HG03442 (cell line): ENCODE measurements at regions not wholly inside any gene's neighbourhood (a gene's known extent, or its start where the extent isn't known, plus 50 kb on each side); places are given as distances from the start of the nearest gene placed in this dataset.

Experiments used
- ATAC-seq: cut with Tn5 transposase; IDR thresholded peaks from one replicate; pipeline ENCODE4 v1.9.1; 2021; ENCODE audit warnings: mild to moderate bottlenecking, moderate library complexity; ENCODE audit not compliant: unreplicated experiment

DNA sequence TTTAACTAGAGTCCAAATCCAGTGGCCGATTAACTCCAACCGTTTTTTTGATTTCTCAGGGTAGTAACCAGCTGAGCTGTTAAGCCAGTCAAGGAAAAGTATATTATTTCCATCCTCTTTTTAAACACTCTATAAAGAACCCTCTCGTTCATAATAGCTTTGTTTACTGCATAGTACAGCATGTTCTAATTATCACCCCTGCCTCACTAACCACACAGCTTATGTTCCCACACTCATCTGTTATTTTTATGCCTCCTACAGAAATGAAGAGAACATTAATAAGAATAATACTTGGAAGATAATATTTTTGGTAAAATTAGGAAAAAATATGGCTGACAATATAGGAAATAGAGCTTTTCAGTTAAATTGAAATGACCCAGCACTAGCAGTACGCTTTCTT is 2132.8 kb upstream of the CELF4 start:
- no peak for ATAC-seq

DNA sequence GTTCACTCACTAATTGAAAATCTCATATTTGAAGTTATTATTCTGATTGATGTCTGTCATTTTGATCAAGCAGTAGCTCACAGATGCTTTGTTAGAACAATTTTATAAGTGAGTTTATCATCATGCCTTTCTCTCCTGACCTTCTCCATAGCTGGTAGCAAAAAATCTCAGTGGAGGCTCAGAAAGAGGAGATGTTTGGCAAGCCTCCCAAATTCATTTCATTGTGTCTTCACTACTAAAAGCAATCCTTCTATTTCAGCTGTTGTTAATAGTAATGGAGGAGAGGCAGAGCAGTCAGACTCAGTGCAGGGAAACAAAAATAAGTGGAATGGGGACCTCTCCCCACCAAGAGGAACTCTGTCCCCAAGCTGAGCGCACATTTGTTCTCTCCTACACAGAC is 2127.8 kb upstream of the CELF4 start:
- no peak for ATAC-seq

DNA sequence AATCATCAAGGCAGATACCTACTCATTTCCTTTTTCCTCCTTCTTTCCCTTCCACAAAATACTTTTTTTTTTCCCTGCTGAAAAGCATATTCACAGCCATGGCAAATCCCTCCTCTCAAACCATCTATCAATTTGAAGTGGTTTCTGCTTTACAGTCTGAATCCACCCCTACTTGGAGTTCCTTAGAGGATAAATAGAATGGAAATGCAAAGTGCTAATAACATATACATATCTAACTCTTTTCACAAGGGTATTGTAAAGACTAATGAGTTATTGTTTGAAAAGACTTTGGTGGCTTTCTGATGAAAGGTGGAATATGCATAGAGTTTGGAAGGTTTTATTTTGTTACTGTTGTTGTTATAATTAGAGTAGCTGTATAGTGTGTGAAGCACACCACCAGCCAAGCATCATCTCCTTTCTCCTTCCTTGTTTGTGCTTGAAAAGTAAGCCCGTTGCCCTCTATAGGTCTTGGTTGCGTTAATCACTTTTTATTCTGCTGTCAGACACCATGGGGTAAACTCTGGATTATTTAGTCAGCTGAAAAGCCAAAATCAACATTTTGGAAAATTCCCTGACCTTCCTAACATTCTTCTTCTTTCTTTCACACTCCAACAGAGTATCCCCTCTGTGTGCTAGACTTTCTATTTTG is 2126.9 kb upstream of the CELF4 start:
- ATAC-seq, result no peak

DNA sequence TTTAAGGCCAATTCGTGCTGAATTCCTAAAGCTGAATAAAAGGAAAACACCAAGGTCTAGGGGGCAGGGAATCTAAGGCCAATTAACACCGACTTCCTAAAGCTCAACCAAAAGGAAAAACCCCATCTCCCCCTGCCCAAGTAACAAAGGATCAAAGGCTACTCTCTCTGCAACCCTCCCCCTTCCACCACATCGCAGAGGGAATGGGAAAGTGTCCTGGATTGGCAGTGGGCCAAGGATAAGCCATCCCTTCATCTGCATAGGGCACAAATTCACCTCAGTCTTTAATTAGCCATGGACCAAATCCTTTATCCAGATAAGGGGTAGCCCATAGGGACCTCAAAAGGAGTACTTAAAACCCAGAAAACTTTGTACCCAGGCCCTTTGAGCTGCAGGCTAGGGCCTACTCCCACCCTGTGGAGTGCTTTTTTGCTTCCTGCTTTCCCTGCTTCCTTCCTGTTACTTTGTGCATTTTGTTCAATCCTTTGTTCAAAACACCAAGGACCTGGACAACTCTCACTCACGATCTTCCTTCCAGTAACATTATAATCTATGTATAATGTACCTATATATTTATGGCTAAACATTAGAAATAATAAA is 2119.8 kb upstream of the CELF4 start:
- no peak for ATAC-seq

DNA sequence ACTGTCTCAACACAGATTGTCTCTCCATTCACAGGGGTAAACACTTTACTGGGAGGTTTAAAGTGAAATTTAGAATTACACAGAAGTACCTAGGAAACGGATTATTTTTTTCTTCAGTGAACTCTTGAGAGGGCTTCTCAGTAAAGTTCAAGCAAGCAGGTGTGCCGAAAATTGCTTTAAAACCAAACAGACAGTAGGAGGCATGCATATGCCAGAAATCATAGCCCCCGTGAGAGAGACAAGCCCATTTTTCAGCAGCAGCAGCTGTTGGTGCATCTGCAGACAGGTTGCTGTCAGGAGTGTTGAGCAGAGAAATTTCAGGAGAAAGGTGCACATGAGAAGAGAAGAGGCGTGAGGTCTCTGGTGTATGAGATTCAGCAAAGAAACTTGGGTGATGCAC is 2115.5 kb upstream of the CELF4 start:
- ATAC-seq, result no peak

GRCh38 chr18:39675906-39676305 is 2110.3 kb upstream of the CELF4 start:
- no peak for ATAC-seq

DNA sequence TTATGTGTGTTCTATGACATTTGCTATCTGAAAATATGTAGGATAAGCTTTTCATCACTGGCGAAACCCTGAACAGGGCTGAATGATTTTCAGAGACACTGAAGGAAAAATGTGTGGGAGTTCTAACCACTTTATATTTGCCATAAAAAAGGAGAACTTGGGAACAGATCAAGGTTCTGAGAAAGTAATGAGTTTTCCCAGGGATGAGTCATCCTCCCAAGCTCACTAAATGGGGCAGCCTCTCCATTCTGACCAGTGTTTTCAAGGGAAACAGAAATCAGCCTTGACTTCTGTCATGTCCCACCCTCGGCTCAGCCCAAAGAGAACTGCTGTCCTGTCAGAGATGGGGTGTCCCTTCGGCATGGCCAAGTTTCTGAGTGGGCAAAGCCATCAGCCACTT is 2109.8 kb upstream of the CELF4 start:
- no peak for ATAC-seq

- ATAC-seq, result no peak
Observed at GRCh38 chr18:39672171-39672570, 2106.6 kb upstream of the CELF4 start.

GRCh38 chr18:39667905-39668304 is 2102.3 kb upstream of the CELF4 start:
- no peak for ATAC-seq

DNA sequence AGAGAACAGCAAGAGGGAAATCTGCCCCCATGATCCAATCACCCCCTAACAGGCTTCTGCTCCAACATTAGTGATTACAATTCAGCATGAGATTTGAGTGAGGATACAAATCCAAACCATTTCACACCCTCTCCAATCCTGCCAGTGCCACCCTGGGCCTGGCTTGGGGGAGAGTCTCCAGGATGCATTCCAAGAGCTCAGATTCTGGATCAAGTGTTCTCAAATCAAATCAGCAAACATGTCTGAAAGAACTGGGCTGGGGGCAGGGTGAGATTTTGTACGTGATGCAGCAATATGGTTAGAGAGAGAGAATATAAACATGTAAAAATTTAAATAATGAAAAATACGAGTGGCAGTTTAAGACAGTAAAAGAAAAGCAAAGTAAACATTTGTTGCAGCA is 2100.9 kb upstream of the CELF4 start:
- ATAC-seq, result no peak

DNA sequence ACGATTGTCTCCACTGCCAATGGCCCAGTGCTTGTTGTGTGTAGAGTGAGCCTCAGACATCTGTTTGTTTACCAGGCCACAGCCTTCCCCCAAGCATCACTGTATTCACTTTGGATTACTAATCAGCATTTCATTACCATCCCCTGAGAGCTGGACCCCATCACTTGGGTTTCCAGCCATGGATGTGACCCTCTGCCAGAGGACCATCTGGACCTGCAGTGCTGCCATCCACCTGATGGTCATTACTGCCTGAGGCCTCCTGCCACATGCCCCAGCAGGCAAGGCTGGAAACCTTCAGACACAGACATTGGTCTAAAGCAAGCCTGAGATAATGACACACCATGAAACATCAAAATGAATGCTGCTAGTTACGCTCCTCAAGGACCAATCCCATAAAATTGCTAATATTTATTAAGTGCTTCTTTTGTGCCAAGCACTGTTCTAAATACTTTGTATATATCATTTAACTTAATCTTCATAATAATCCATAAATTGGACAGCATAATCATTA is 2096.3 kb upstream of the CELF4 start:
- ATAC-seq, result no peak

DNA sequence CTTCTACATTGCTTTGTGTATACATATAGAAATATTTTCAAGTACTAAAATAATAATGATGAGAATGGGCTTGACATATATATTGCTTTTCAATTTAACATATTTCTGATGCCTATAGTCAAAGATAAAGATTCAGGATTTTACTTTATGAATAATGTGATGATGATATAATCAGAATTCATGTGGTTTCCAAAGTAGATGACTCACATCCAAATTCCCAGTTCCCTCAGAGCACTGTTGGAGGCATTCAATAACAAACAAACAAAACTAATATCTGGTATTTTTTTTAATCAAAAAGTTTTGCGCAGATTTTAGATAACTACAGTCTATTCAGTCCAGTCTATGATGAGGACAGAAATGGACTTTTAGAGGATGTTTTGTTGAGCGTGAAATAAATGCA is 2094.5 kb upstream of the CELF4 start:
- no peak for ATAC-seq

DNA sequence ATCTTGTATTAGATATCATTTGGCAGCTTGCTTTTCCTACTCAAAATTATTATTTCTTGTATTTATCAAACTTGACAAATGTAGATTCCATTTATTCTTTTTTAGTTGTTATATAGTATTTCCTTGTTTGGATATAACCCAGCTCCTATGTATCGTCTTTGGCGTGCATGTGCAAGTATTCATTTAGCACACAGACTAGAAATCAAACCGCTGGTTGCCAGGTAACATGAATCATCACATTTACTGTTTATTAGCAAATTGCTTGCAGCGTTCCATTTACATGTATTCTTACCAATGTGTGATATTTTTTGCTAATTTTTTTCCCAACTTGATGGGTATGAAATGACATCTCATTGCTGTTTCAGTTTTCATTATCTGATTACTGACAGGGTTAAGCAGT is 2089.7 kb upstream of the CELF4 start:
- no peak for ATAC-seq

- no peak for ATAC-seq
Observed at GRCh38 chr18:39653221-39653620, 2087.6 kb upstream of the CELF4 start.

DNA sequence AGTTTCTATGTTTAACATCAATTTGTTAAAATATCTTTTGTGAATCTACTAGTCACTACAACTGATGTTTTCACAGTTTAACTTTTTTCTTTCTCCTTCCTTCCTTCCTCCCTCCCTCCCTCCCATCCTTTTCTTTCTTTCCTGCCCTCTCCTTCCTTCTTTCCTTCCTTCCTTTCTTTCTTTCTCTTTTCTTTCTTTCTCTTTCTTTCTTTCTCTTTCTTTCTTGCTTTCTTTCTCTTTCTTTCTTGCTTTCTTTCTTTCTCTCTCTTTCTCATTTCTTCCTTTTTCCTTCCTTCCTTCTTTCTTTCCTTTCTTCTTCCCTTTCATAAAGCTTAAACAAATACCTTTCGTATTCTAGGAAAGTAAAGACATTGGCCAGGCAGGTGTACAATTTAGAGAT is 2083.0 kb upstream of the CELF4 start:
- ATAC-seq, result no peak

GRCh38 chr18:39647627-39648534 is 2082.3 kb upstream of the CELF4 start:
- ATAC-seq, result no peak

- no peak for ATAC-seq
Observed at GRCh38 chr18:39638224-39638623, 2072.6 kb upstream of the CELF4 start.

DNA sequence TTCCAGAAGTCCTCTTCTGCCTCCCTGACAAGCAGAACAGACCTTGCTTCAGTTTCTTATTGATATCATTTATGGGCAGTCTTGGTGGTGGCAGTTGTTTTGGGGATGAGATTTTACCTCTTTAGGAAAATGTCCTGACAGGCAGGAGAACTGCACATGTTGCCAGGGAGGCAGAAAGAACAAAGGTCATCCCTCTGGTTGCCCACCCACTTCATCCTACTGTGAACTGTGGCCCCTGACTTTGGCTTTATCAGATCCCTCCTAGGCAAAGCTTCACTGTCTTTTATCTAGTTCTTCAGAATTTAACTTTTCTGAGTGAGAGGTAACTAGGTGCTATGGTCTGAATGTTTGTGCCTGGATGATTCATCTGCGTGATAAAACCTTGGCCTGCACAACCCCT is 2071.3 kb upstream of the CELF4 start:
- ATAC-seq, result no peak

DNA sequence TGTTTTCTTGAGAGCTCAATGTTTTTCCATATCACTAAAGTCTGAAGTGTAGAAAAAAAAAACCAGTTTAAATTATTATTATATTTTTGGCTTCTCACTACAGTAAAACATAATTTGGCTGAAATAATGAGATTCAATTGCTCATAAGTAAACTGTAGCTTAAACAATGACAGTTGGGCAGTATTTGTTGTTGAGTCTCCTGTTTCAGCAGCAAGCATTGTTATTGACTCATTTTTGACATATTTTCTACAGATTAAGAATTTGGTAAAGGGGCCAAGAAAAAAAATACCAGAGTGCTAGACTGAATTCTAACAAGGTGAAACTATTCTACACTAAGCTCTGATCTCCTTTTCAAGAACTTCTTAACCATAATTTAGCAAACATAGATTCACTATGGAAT is 2070.4 kb upstream of the CELF4 start:
- ATAC-seq, result no peak

DNA sequence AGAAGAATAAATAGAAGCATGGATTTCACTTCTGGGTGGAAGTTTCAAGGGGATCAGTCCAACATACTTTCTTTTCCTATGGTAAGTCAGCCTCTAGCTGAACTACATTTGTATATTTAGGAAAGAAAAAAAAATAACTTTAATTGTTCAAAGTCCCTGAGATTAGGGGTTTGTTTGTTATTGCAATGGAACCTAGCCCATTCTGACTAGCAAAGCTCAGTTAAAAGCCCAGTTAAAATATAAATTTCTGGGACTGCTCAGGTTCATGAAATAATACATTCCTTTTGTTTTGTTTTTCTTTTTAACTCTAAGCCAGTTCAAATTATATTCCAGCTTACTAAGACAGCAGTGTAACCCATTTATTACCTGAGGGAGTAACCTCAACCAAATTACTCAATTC is 2069.6 kb upstream of the CELF4 start:
- ATAC-seq, result no peak

DNA sequence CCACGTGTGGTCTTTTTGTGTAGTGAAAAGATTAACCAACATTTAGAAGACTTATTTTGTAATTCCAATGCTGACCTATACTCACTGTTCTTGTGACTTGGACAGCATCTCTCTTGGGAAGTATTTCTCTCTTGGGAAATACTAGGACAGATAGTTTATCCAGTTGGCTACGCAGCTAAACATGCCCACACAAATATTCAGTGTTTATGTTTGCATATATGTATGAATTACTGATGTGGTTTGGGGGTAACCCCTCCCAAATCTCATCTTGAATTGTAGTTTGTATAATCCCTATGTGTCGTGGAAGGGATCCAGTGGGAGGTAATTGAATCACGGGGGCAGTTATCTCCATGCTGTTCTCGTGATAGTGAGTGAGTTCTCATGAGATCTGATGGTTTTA is 2062.3 kb upstream of the CELF4 start:
- ATAC-seq, result no peak

- ATAC-seq, result no peak
Observed at GRCh38 chr18:39624961-39625360, 2059.4 kb upstream of the CELF4 start.
